ENCODE measurements at regions not wholly inside any gene's neighbourhood (a gene's known extent, or its start where the extent isn't known, plus 50 kb on each side); places are given as distances from the start of the nearest gene placed in this dataset.
"Not testable (repeated sequence)": the region's sequence is repeated elsewhere in the genome, so short reads cannot be mapped to it uniquely, and the experiment has no call there.

GRCh38 chr4:131566026-131566425 lies 1583.1 kb upstream of the PCDH10 start:
- ATAC-seq = no peak
- Mint-ChIP-seq H3K27ac (no peak overlapping the region), H3K36me3 (ENCODE audit: low read depth) (no peaks in the 10 kb centered on the region), H3K4me1 (no peaks in the 10 kb centered on the region), H3K27me3 (no peaks in the 10 kb centered on the region), H3K9me3 (peaks cover 10% of the 10 kb centered on the region), H3K4me3 (no peak overlapping the region)
- no peak for DNase-seq

- Mint-ChIP-seq H3K9me3 (peaks cover 6% of the 10 kb centered on the region), H3K4me3 (no peak overlapping the region), H3K27ac (no peak overlapping the region), H3K36me3 (ENCODE audit: low read depth) (no peaks in the 10 kb centered on the region), H3K4me1 (no peaks in the 10 kb centered on the region), H3K27me3 (no peaks in the 10 kb centered on the region)
- no peak for DNase-seq
- no peak for ATAC-seq
Observed at GRCh38 chr4:131584587-131584986, 1564.5 kb upstream of the PCDH10 start.

GRCh38 chr4:131595140-131595539 lies 1554.0 kb upstream of the PCDH10 start:
- Mint-ChIP-seq H3K9me3 (peaks cover 8% of the 10 kb centered on the region), H3K27me3 (no peaks in the 10 kb centered on the region), H3K4me3 (no peak overlapping the region), H3K27ac (no peak overlapping the region), H3K36me3 (ENCODE audit: low read depth) (no peaks in the 10 kb centered on the region), H3K4me1 (no peaks in the 10 kb centered on the region)
- no peak for DNase-seq
- no peak for ATAC-seq

GRCh38 chr4:131603705-131604104 lies 1545.4 kb upstream of the PCDH10 start:
- Mint-ChIP-seq H3K4me1 (no peaks in the 10 kb centered on the region), H3K9me3 (no peaks in the 10 kb centered on the region)
- DNase-seq = no peak

GRCh38 chr4:131609039-131609438 lies 1540.1 kb upstream of the PCDH10 start:
- DNase-seq = no peak
- no peaks in the 10 kb centered on the region for H3K36me3 Mint-ChIP-seq (ENCODE audit: low read depth)

More at GRCh38 chr4:131603705-131604104, 1545.4 kb upstream of the PCDH10 start:
- Mint-ChIP-seq H3K36me3 (ENCODE audit: low read depth) (no peaks in the 10 kb centered on the region), H3K27ac (no peak overlapping the region), H3K27me3 (no peaks in the 10 kb centered on the region), H3K4me3 (no peak overlapping the region)
- ATAC-seq = no peak

GRCh38 chr4:131610517-131610916 lies 1538.6 kb upstream of the PCDH10 start:
- not testable (repeated sequence) for H3K27me3 Mint-ChIP-seq; ATAC-seq; H3K27ac Mint-ChIP-seq; H3K36me3 Mint-ChIP-seq (ENCODE audit: low read depth); H3K4me1 Mint-ChIP-seq; H3K4me3 Mint-ChIP-seq; H3K9me3 Mint-ChIP-seq; DNase-seq

More at GRCh38 chr4:131609039-131609438, 1540.1 kb upstream of the PCDH10 start:
- H3K9me3 Mint-ChIP-seq = peaks cover 3% of the 10 kb centered on the region
- H3K4me3 Mint-ChIP-seq = no peak overlapping the region
- H3K27ac Mint-ChIP-seq = no peak overlapping the region
- H3K4me1 Mint-ChIP-seq = no peaks in the 10 kb centered on the region
- ATAC-seq = no peak
- H3K27me3 Mint-ChIP-seq = no peaks in the 10 kb centered on the region

GRCh38 chr4:131613086-131613823 lies 1535.8 kb upstream of the PCDH10 start:
- H3K27me3 Mint-ChIP-seq = no peaks in the 10 kb centered on the region
- ATAC-seq (no peak), DNase-seq (no peak)
- H3K4me1 Mint-ChIP-seq = no peaks in the 10 kb centered on the region
- no peak overlapping the region for H3K4me3 Mint-ChIP-seq
- peaks cover 3% of the 10 kb centered on the region for H3K9me3 Mint-ChIP-seq
- no peaks in the 10 kb centered on the region for H3K36me3 Mint-ChIP-seq (ENCODE audit: low read depth)
- no peak overlapping the region for H3K27ac Mint-ChIP-seq

- Mint-ChIP-seq H3K4me1 (no peaks in the 10 kb centered on the region), H3K27me3 (no peaks in the 10 kb centered on the region), H3K27ac (no peak overlapping the region), H3K9me3 (peaks cover 3% of the 10 kb centered on the region), H3K36me3 (ENCODE audit: low read depth) (no peaks in the 10 kb centered on the region), H3K4me3 (no peak overlapping the region)
- DNase-seq (no peak), ATAC-seq (no peak)
Observed at GRCh38 chr4:131613824-131614216, 1535.3 kb upstream of the PCDH10 start.

GRCh38 chr4:131632877-131633276 lies 1516.2 kb upstream of the PCDH10 start:
- Mint-ChIP-seq H3K4me3 (no peak overlapping the region), H3K9me3 (peaks cover 7% of the 10 kb centered on the region), H3K36me3 (ENCODE audit: low read depth) (no peaks in the 10 kb centered on the region), H3K4me1 (no peaks in the 10 kb centered on the region), H3K27me3 (no peaks in the 10 kb centered on the region), H3K27ac (no peak overlapping the region)
- DNase-seq = no peak
- no peak for ATAC-seq

GRCh38 chr4:131635191-131635590 lies 1513.9 kb upstream of the PCDH10 start:
- H3K4me1 Mint-ChIP-seq = no peaks in the 10 kb centered on the region
- H3K4me3 Mint-ChIP-seq = no peak overlapping the region
- no peaks in the 10 kb centered on the region for H3K36me3 Mint-ChIP-seq (ENCODE audit: low read depth)
- no peak overlapping the region for H3K27ac Mint-ChIP-seq
- H3K9me3 Mint-ChIP-seq = peaks cover 10% of the 10 kb centered on the region
- H3K27me3 Mint-ChIP-seq = no peaks in the 10 kb centered on the region
- DNase-seq = no peak
- no peak for ATAC-seq

GRCh38 chr4:131638781-131639180 lies 1510.3 kb upstream of the PCDH10 start:
- no peak for ATAC-seq
- no peaks in the 10 kb centered on the region for H3K36me3 Mint-ChIP-seq (ENCODE audit: low read depth)
- H3K4me1 Mint-ChIP-seq = no peaks in the 10 kb centered on the region
- DNase-seq = no peak
- no peaks in the 10 kb centered on the region for H3K27me3 Mint-ChIP-seq
- no peak overlapping the region for H3K27ac Mint-ChIP-seq
- H3K4me3 Mint-ChIP-seq = no peak overlapping the region
- peaks cover 10% of the 10 kb centered on the region for H3K9me3 Mint-ChIP-seq

GRCh38 chr4:131644619-131645018 lies 1504.5 kb upstream of the PCDH10 start:
- H3K4me3 Mint-ChIP-seq = no peak overlapping the region
- H3K36me3 Mint-ChIP-seq (ENCODE audit: low read depth) = no peaks in the 10 kb centered on the region
- H3K9me3 Mint-ChIP-seq = no peaks in the 10 kb centered on the region
- no peak overlapping the region for H3K27ac Mint-ChIP-seq
- no peaks in the 10 kb centered on the region for H3K4me1 Mint-ChIP-seq
- ATAC-seq (no peak), DNase-seq (no peak)
- no peaks in the 10 kb centered on the region for H3K27me3 Mint-ChIP-seq

- no peaks in the 10 kb centered on the region for H3K36me3 Mint-ChIP-seq (ENCODE audit: low read depth)
- no peaks in the 10 kb centered on the region for H3K9me3 Mint-ChIP-seq
- H3K27me3 Mint-ChIP-seq = no peaks in the 10 kb centered on the region
- ATAC-seq = no peak
- DNase-seq = no peak
- H3K4me1 Mint-ChIP-seq = no peaks in the 10 kb centered on the region
- no peak overlapping the region for H3K27ac Mint-ChIP-seq
- no peak overlapping the region for H3K4me3 Mint-ChIP-seq
Observed at GRCh38 chr4:131649227-131649626, 1499.9 kb upstream of the PCDH10 start.

- H3K4me1 Mint-ChIP-seq = no peaks in the 10 kb centered on the region
- ATAC-seq = no peak
- no peaks in the 10 kb centered on the region for H3K9me3 Mint-ChIP-seq
- no peaks in the 10 kb centered on the region for H3K27me3 Mint-ChIP-seq
- no peak overlapping the region for H3K4me3 Mint-ChIP-seq
- H3K36me3 Mint-ChIP-seq (ENCODE audit: low read depth) = no peaks in the 10 kb centered on the region
- H3K27ac Mint-ChIP-seq = no peak overlapping the region
- DNase-seq = no peak
Observed at GRCh38 chr4:131650951-131651350, 1498.1 kb upstream of the PCDH10 start.

GRCh38 chr4:131683314-131683713 lies 1465.8 kb upstream of the PCDH10 start:
- H3K4me3 Mint-ChIP-seq; H3K27ac Mint-ChIP-seq; H3K27me3 Mint-ChIP-seq; ATAC-seq; H3K4me1 Mint-ChIP-seq; H3K36me3 Mint-ChIP-seq (ENCODE audit: low read depth); DNase-seq: not testable (repeated sequence)
- H3K9me3 Mint-ChIP-seq = peaks cover 16% of the 10 kb centered on the region

GRCh38 chr4:131721883-131722282 lies 1427.2 kb upstream of the PCDH10 start:
- H3K4me3 Mint-ChIP-seq = no peak overlapping the region
- no peaks in the 10 kb centered on the region for H3K9me3 Mint-ChIP-seq
- DNase-seq (no peak), ATAC-seq (no peak)
- H3K27me3 Mint-ChIP-seq = no peaks in the 10 kb centered on the region
- no peak overlapping the region for H3K27ac Mint-ChIP-seq
- H3K36me3 Mint-ChIP-seq (ENCODE audit: low read depth) = no peaks in the 10 kb centered on the region
- no peaks in the 10 kb centered on the region for H3K4me1 Mint-ChIP-seq

Measured in activated naive CD8-positive, alpha-beta T cell treated with anti-CD3 and anti-CD28 coated beads, Interleukin-2, amount 50 U/mL, for 24 hours (primary cell).